H1 (cell line): ENCODE measurements at regions not wholly inside any gene's neighbourhood (a gene's known extent, or its start where the extent isn't known, plus 50 kb on each side); places are given as distances from the start of the nearest gene placed in this dataset.

Experiments
- CTCF ChIA-PET: fragments of 300-600 bp; sonication (Branson Sonifier 250); formaldehyde crosslinking; loops from one replicate; lab custom pipeline; 2021; ENCODE audit not compliant: partially characterized antibody; lab: Charles Lee
- POLR2A ChIA-PET: fragments of 300-600 bp; sonication (Branson Sonifier 250); formaldehyde crosslinking; loops from one replicate; lab custom pipeline; 2021; ENCODE audit warnings: inconsistent platforms; ENCODE audit not compliant: partially characterized antibody; lab: Charles Lee
- DNase-seq, 2 experiments: peaks; one replicate each; pipeline versions ENCODE4 v3.0.0 to v3.0.0-alpha.2; 2010 to 2022; ENCODE audit warnings: low spot score in 2 of 2, low read depth in 1 of 2, mixed read lengths in 1 of 2
- FAIRE-seq: peaks from 2 replicates; lab custom pipeline; 2011; peaks lifted over from hg19 to GRCh38; lab: Jason Lieb, UNC
- H2AFZ ChIP-seq: 2 replicates; pipeline ENCODE4 v1.8.1; 2012; ENCODE audit warnings: low read length, inconsistent platforms
- H2AK5ac ChIP-seq: 2 replicates; pipeline ENCODE4 v1.6.1; 2013; ENCODE audit warnings: low read depth, low read length
- H2BK120ac ChIP-seq: replicated peaks from 2 replicates; pipeline ENCODE3; 2013; ENCODE audit warnings: low read depth, low read length, inconsistent platforms
- H2BK12ac ChIP-seq: 2 replicates; pipeline ENCODE4 v1.6.1; 2013; ENCODE audit warnings: low read depth, low read length
- H2BK15ac ChIP-seq: 2 replicates; pipeline ENCODE4 v1.6.1; 2013; ENCODE audit warnings: low read length
- H2BK20ac ChIP-seq: 2 replicates; pipeline ENCODE4 v1.6.1; 2013; ENCODE audit warnings: low read length
- H2BK5ac ChIP-seq: 2 replicates; pipeline ENCODE4 v1.6.1; 2013; ENCODE audit warnings: low read depth, low read length
- H3K14ac ChIP-seq: 2 replicates; pipeline ENCODE4 v1.6.1; 2013; ENCODE audit warnings: inconsistent platforms; ENCODE audit not compliant: insufficient read length
- H3K18ac ChIP-seq: 2 replicates; pipeline ENCODE4 v1.6.1; 2013; ENCODE audit warnings: low read length; ENCODE audit errors: extremely low read depth
- H3K23ac ChIP-seq: 2 replicates; pipeline ENCODE4 v1.6.1; 2013; ENCODE audit warnings: inconsistent platforms; ENCODE audit not compliant: insufficient read length
- H3K23me2 ChIP-seq: 2 replicates; pipeline ENCODE4 v1.6.1; 2013; ENCODE audit warnings: low read depth, low read length
- H3K27ac ChIP-seq: 2 replicates; pipeline ENCODE4 v1.6.1; 2011; ENCODE audit warnings: low read depth, low read length, inconsistent platforms
- H3K27me3 ChIP-seq, 4 experiments: replicated peaks in 1 of 4; 1 replicate in 1 of 4; 2 replicates in 3 of 4; pipeline versions ENCODE4 v1.6.1 to v1.8.1; 2011 to 2013; ENCODE audit warnings: low read length in 3 of 4, mild to moderate bottlenecking in 3 of 4, inconsistent platforms in 2 of 4, mixed read lengths in 2 of 4, moderate library complexity in 1 of 4; ENCODE audit not compliant: control insufficient read depth in 3 of 4, insufficient read depth in 3 of 4; ENCODE audit errors: extremely low read depth in 1 of 4
- H3K36me3 ChIP-seq, 4 experiments: 2 replicates each; pipeline versions ENCODE4 v1.6.1 to v1.8.1; 2011 to 2013; ENCODE audit warnings: mild to moderate bottlenecking in 4 of 4, low read length in 3 of 4, moderate library complexity in 2 of 4, control low read depth in 1 of 4, inconsistent platforms in 1 of 4; ENCODE audit not compliant: insufficient read depth in 4 of 4, control insufficient read depth in 2 of 4
- H3K4ac ChIP-seq: replicated peaks from 2 replicates; pipeline ENCODE3; 2013; ENCODE audit warnings: low read length, low read depth, mixed read lengths, inconsistent platforms; ENCODE audit not compliant: insufficient read length
- H3K4me1 ChIP-seq, 4 experiments: replicated peaks in 1 of 4; 1 replicate in 1 of 4; 2 replicates in 3 of 4; pipeline versions ENCODE4 v1.6.1 to v1.8.1; 2011 to 2013; ENCODE audit warnings: low read length in 3 of 4, inconsistent platforms in 2 of 4, mixed read lengths in 1 of 4; ENCODE audit not compliant: insufficient read depth in 4 of 4, control insufficient read depth in 3 of 4
- H3K4me2 ChIP-seq, 2 experiments: 2 replicates each; pipeline versions ENCODE4 v1.6.1 to v1.8.1; 2011 to 2013; ENCODE audit warnings: low read depth in 2 of 2, low read length in 2 of 2, control low read depth in 1 of 2, inconsistent platforms in 1 of 2, mild to moderate bottlenecking in 1 of 2; ENCODE audit not compliant: insufficient read depth in 1 of 2
- H3K4me3 ChIP-seq, 4 experiments: fragments of 200-600, 300-600 bp in 1 of 4; sonication (generic), shearing (Covaris generic), sonication (Bioruptor Twin) in 1 of 4; 2 replicates each; pipeline versions ENCODE4 v1.5.1 to v1.8.1; 2011 to 2016; ENCODE audit warnings: low read length in 4 of 4, low read depth in 3 of 4, control low read depth in 2 of 4, inconsistent platforms in 2 of 4, mild to moderate bottlenecking in 2 of 4, mixed read lengths in 1 of 4, moderate library complexity in 1 of 4; ENCODE audit not compliant: insufficient read depth in 2 of 4; ENCODE audit errors: extremely low read depth in 1 of 4
- H3K56ac ChIP-seq: replicated peaks from 2 replicates; pipeline ENCODE3; 2013; ENCODE audit warnings: low read depth, mild to moderate bottlenecking, mixed read lengths, low read length, inconsistent platforms; ENCODE audit not compliant: insufficient read length
- H3K79me1 ChIP-seq: 2 replicates; pipeline ENCODE4 v1.6.1; 2013; ENCODE audit warnings: low read depth, low read length, control low read depth
- H3K79me2 ChIP-seq, 2 experiments: 2 replicates each; pipeline versions ENCODE4 v1.6.1 to v1.8.1; 2012 to 2013; ENCODE audit warnings: low read length in 2 of 2, mild to moderate bottlenecking in 2 of 2, inconsistent platforms in 1 of 2; ENCODE audit not compliant: insufficient read depth in 2 of 2, control insufficient read depth in 1 of 2
- H3K9ac ChIP-seq, 4 experiments: replicated peaks in 1 of 4; 1 replicate in 1 of 4; 2 replicates in 3 of 4; pipeline versions ENCODE4 v1.6.1 to v1.8.1; 2011 to 2013; ENCODE audit warnings: low read depth in 3 of 4, low read length in 3 of 4, control low read depth in 2 of 4, mild to moderate bottlenecking in 2 of 4, moderate library complexity in 2 of 4, inconsistent platforms in 1 of 4; ENCODE audit errors: extremely low read depth in 1 of 4
- H3K9me3 ChIP-seq, 2 experiments: 2 replicates each; pipeline versions ENCODE4 v1.6.1 to v1.8.1; 2012 to 2013; ENCODE audit warnings: mild to moderate bottlenecking in 2 of 2, moderate library complexity in 2 of 2, control low read depth in 1 of 2, inconsistent platforms in 1 of 2, low read depth in 1 of 2, low read length in 1 of 2, mixed read lengths in 1 of 2; ENCODE audit not compliant: insufficient read depth in 2 of 2
- H4K20me1 ChIP-seq, 2 experiments: replicated peaks in 1 of 2; 2 replicates each; pipeline versions ENCODE3 to v1.8.1; 2011 to 2013; ENCODE audit warnings: inconsistent platforms in 2 of 2, low read length in 2 of 2, mild to moderate bottlenecking in 1 of 2; ENCODE audit not compliant: insufficient read depth in 2 of 2, control insufficient read depth in 1 of 2
- H4K5ac ChIP-seq: 2 replicates; pipeline ENCODE4 v1.6.1; 2013; ENCODE audit warnings: low read length, low read depth, mixed read lengths, inconsistent platforms; ENCODE audit not compliant: insufficient read length
- H4K8ac ChIP-seq: 2 replicates; pipeline ENCODE4 v1.8.0; 2013; ENCODE audit warnings: mild to moderate bottlenecking, moderate library complexity, low read length, inconsistent platforms; ENCODE audit not compliant: insufficient read depth; ENCODE audit errors: extremely low read depth
- H4K91ac ChIP-seq: replicated peaks from 2 replicates; pipeline ENCODE3; 2013; ENCODE audit warnings: low read length, mixed read lengths, inconsistent platforms; ENCODE audit not compliant: insufficient read length
- ATF2 ChIP-seq: IDR thresholded peaks from 2 replicates; pipeline ENCODE4 v1.6.1; 2012; ENCODE audit warnings: low read length, inconsistent platforms
- CTBP2 ChIP-seq: IDR thresholded peaks from 2 replicates; pipeline ENCODE4 v1.7.0; 2011; ENCODE audit warnings: borderline replicate concordance, mild to moderate bottlenecking, moderate library complexity, mixed read lengths, low read length; ENCODE audit not compliant: insufficient read depth, insufficient read length
- JUND ChIP-seq: IDR thresholded peaks from 2 replicates; pipeline ENCODE4 v1.6.1; 2011; ENCODE audit warnings: mild to moderate bottlenecking, improper control_type of control experiment, low read length
- PHF8 ChIP-seq: fragments of 200-600 bp; sonication (generic); conservative IDR thresholded peaks from 2 replicates; pipeline ENCODE4 v1.7.1; 2012; ENCODE audit warnings: low read depth, mild to moderate bottlenecking, inconsistent platforms, low read length, moderate library complexity
- TAF7 ChIP-seq: optimal IDR thresholded peaks from 2 replicates; pipeline ENCODE3; 2011; ENCODE audit warnings: low read depth, mild to moderate bottlenecking, inconsistent platforms, low read length, moderate library complexity, borderline replicate concordance
- WGBS, 2 experiments: shearing (Covaris generic) in 1 of 2; methylation state at CpG; one replicate each; pipeline versions ENCODE4 v1.1.6 to v1.1.7; 2013 to 2015; ENCODE audit warnings: low lambda C conversion rate in 2 of 2, mixed read lengths in 2 of 2, inconsistent platforms in 1 of 2, low coverage in 1 of 2, missing lambda C conversion rate in 1 of 2; ENCODE audit not compliant: insufficient replicate concordance in 2 of 2, insufficient coverage in 1 of 2, insufficient read length in 1 of 2; ENCODE audit errors: extremely low coverage in 1 of 2, missing lambda C conversion rate in 1 of 2; 5-methylcytosine and 5-hydroxymethylcytosine counted together

GRCh38 chr2:30358351-30358750 lies 88.7 kb upstream of the LCLAT1 start:
- no peak overlapping the region for H4K8ac ChIP-seq
- H3K23me2 ChIP-seq, result no peaks in the 10 kb centered on the region
- FAIRE-seq, result no peak
- whole genome bisulfite sequencing, 2 experiments, result 93% methylated on average over 5 of the region's 5 CpGs; no CpG with 5 or more reads in 1 of the 2 experiments
- no peak overlapping the region for H4K5ac ChIP-seq
- no peak overlapping the region for H2BK20ac ChIP-seq
- no peak overlapping the region for H2BK5ac ChIP-seq
- H2BK120ac ChIP-seq, result no peak overlapping the region
- no peaks in the 10 kb centered on the region for H4K20me1 ChIP-seq
- no peak overlapping the region for H3K4me2 ChIP-seq
- CTCF ChIA-PET, result interaction anchor here (0.8 to 1.5 kb wide), 4 partner anchors 8 to 150 kb away, joined by 3 to 4 read pairs (median 4); no protein-coding TSS in a partner anchor
- no peak overlapping the region for H3K4me3 ChIP-seq
- POLR2A ChIA-PET, result no interaction called here
- H2AK5ac ChIP-seq, result no peak overlapping the region
- no peaks in the 10 kb centered on the region for H3K79me2 ChIP-seq
- no peak overlapping the region for H2BK12ac ChIP-seq
- no peak overlapping the region for H2AFZ ChIP-seq
- H3K27ac ChIP-seq, result no peak overlapping the region
- no peaks in the 10 kb centered on the region for H3K9me3 ChIP-seq
- H3K79me1 ChIP-seq, result no peaks in the 10 kb centered on the region
- no peak overlapping the region for H3K4ac ChIP-seq
- no peak overlapping the region for H4K91ac ChIP-seq
- H3K9ac ChIP-seq, result no peak overlapping the region
- H3K36me3 ChIP-seq, result no peaks in the 10 kb centered on the region
- no peak overlapping the region for H3K56ac ChIP-seq
- H3K18ac ChIP-seq, result no peak overlapping the region
- H3K4me1 ChIP-seq, result no peaks in the 10 kb centered on the region
- no peak overlapping the region for H2BK15ac ChIP-seq
- no peak for DNase-seq
- H3K14ac ChIP-seq, result no peak overlapping the region
- no peaks in the 10 kb centered on the region for H3K27me3 ChIP-seq
- no peak overlapping the region for H3K23ac ChIP-seq
- no peak for TF ChIP-seq PHF8
- no peak for TF ChIP-seq CTBP2
- no peak for TF ChIP-seq TAF7
- no peak for TF ChIP-seq ATF2
- TF ChIP-seq JUND, result no peak
